Fibroblast of lung (primary cell): ENCODE measurements at regions not wholly inside any gene's neighbourhood (a gene's known extent, or its start where the extent isn't known, plus 50 kb on each side); places are given as distances from the start of the nearest gene placed in this dataset.

Experiments
- DNase-seq, 2 donors: peaks; one replicate each; pipeline versions ENCODE4 v3.0.0 to v3.0.0-alpha.2; 2010; ENCODE audit warnings: low read depth in 2 of 2
- H2AFZ ChIP-seq: 2 replicates; pipeline ENCODE4 v1.5.1; 2012; ENCODE audit warnings: low read length, control low read depth, inconsistent platforms
- H3K27ac ChIP-seq: 2 replicates; pipeline ENCODE4 v1.5.1; 2011; ENCODE audit warnings: low read length, control low read depth; ENCODE audit not compliant: insufficient read depth
- H3K27me3 ChIP-seq: 2 replicates; pipeline ENCODE4 v1.5.1; 2011; ENCODE audit warnings: mild to moderate bottlenecking, low read length; ENCODE audit not compliant: control insufficient read depth, insufficient read depth
- H3K36me3 ChIP-seq: 2 replicates; pipeline ENCODE4 v1.5.1; 2011; ENCODE audit warnings: low read length; ENCODE audit not compliant: control insufficient read depth, insufficient read depth
- H3K4me1 ChIP-seq: 2 replicates; pipeline ENCODE4 v1.5.1; 2011; ENCODE audit warnings: low read length; ENCODE audit not compliant: control insufficient read depth, insufficient read depth; ENCODE audit errors: extremely low read depth
- H3K4me2 ChIP-seq: 2 replicates; pipeline ENCODE4 v1.5.1; 2011; ENCODE audit warnings: low read length, control low read depth; ENCODE audit not compliant: insufficient read depth; ENCODE audit errors: extremely low read depth
- H3K4me3 ChIP-seq, 4 experiments: fragments of 200-600 bp in 1 of 4; sonication (generic) in 1 of 4; replicated peaks in 1 of 4; 2 replicates each; pipeline ENCODE4 v1.5.1; 2011 to 2016; ENCODE audit warnings: low read length in 4 of 4, low read depth in 3 of 4, mild to moderate bottlenecking in 3 of 4, control low read depth in 2 of 4, inconsistent platforms in 1 of 4, mixed read lengths in 1 of 4; ENCODE audit not compliant: insufficient read depth in 1 of 4; ENCODE audit errors: control extremely low read depth in 1 of 4
- H3K79me2 ChIP-seq: 2 replicates; pipeline ENCODE4 v1.5.1; 2012; ENCODE audit warnings: mild to moderate bottlenecking, low read length, inconsistent platforms; ENCODE audit not compliant: control insufficient read depth, insufficient read depth
- H3K9ac ChIP-seq: 2 replicates; pipeline ENCODE4 v1.5.1; 2011; ENCODE audit warnings: mild to moderate bottlenecking, low read length, control low read depth; ENCODE audit not compliant: insufficient read depth
- H3K9me3 ChIP-seq: 2 replicates; pipeline ENCODE4 v1.5.1; 2012; ENCODE audit warnings: low read depth, low read length; ENCODE audit not compliant: control insufficient read depth, insufficient read depth
- H4K20me1 ChIP-seq: 2 replicates; pipeline ENCODE4 v1.5.1; 2011; ENCODE audit warnings: low read length; ENCODE audit not compliant: control insufficient read depth, insufficient read depth; ENCODE audit errors: extremely low read depth
- CTCF ChIP-seq, 2 donors: IDR thresholded peaks in 1 of 2; conservative IDR thresholded peaks in 1 of 2; 1 replicate in 1 of 2; 2 replicates in 1 of 2; pipeline ENCODE4 v1.5.1; 2011 to 2012; ENCODE audit warnings: low read length in 2 of 2, control low read depth in 1 of 2, inconsistent platforms in 1 of 2, low read depth in 1 of 2, mild to moderate bottlenecking in 1 of 2
- EZH2 ChIP-seq: IDR thresholded peaks from 2 replicates; pipeline ENCODE4 v1.5.1; 2012; ENCODE audit warnings: low read length, control low read depth, mild to moderate bottlenecking; ENCODE audit errors: missing control alignments

GRCh38 chr7:131953184-131953583, 396.8 kb upstream of the PODXL start:
- Histone ChIP-seq H3K36me3 (no peaks in the 10 kb centered on the region), H3K27ac (no peak overlapping the region), H3K9me3 (no peaks in the 10 kb centered on the region), H4K20me1 (no peaks in the 10 kb centered on the region), H3K4me2 (no peak overlapping the region), H3K79me2 (no peaks in the 10 kb centered on the region), H3K4me1 (no peaks in the 10 kb centered on the region), H3K27me3 (no peaks in the 10 kb centered on the region), H3K4me3 (no peak overlapping the region), H2AFZ (no peak overlapping the region), H3K9ac (no peak overlapping the region)
- DNase-seq = no peak
- no peak for TF ChIP-seq EZH2
- no peak for TF ChIP-seq CTCF (conservative IDR thresholded peaks at IDR 0.05 in 1 of 2, IDR thresholded peaks at IDR 0.05 in 1 of 2; ENCODE audit: low read depth in 1 of 2, low read length in 2 of 2)

GRCh38 chr7:131952365-131952764, 395.9 kb upstream of the PODXL start:
- H3K4me2 ChIP-seq = no peak overlapping the region
- no peak overlapping the region for H3K9ac ChIP-seq
- H3K79me2 ChIP-seq = no peaks in the 10 kb centered on the region
- H3K27ac ChIP-seq = no peak overlapping the region
- no peak for DNase-seq
- no peaks in the 10 kb centered on the region for H3K9me3 ChIP-seq
- H3K4me1 ChIP-seq = no peaks in the 10 kb centered on the region
- no peaks in the 10 kb centered on the region for H3K36me3 ChIP-seq
- H2AFZ ChIP-seq = no peak overlapping the region
- H4K20me1 ChIP-seq = no peaks in the 10 kb centered on the region
- H3K27me3 ChIP-seq = no peaks in the 10 kb centered on the region
- H3K4me3 ChIP-seq = no peak overlapping the region
- TF ChIP-seq CTCF (conservative IDR thresholded peaks at IDR 0.05 in 1 of 2, IDR thresholded peaks at IDR 0.05 in 1 of 2; ENCODE audit: low read depth in 1 of 2, low read length in 2 of 2) = no peak
- no peak for TF ChIP-seq EZH2

GRCh38 chr7:131950758-131951157, 394.3 kb upstream of the PODXL start:
- no peaks in the 10 kb centered on the region for H3K79me2 ChIP-seq
- H3K27ac ChIP-seq = no peak overlapping the region
- no peak overlapping the region for H3K4me3 ChIP-seq
- peak in 1 of 2 donors; percentile 85 for DNase-seq
- H2AFZ ChIP-seq = no peak overlapping the region
- H3K4me1 ChIP-seq = no peaks in the 10 kb centered on the region
- H3K4me2 ChIP-seq = no peak overlapping the region
- H3K9me3 ChIP-seq = no peaks in the 10 kb centered on the region
- no peaks in the 10 kb centered on the region for H3K36me3 ChIP-seq
- H3K27me3 ChIP-seq = peaks cover 3% of the 10 kb centered on the region
- no peak overlapping the region for H3K9ac ChIP-seq
- peaks cover 1% of the 10 kb centered on the region for H4K20me1 ChIP-seq
- TF ChIP-seq EZH2 (no peak), CTCF (conservative IDR thresholded peaks at IDR 0.05 in 1 of 2, IDR thresholded peaks at IDR 0.05 in 1 of 2; ENCODE audit: low read depth in 1 of 2, low read length in 2 of 2) (no peak)
